ENCODE measurements at regions not wholly inside any gene's neighbourhood (a gene's known extent, or its start where the extent isn't known, plus 50 kb on each side); places are given as distances from the start of the nearest gene placed in this dataset.

DNA sequence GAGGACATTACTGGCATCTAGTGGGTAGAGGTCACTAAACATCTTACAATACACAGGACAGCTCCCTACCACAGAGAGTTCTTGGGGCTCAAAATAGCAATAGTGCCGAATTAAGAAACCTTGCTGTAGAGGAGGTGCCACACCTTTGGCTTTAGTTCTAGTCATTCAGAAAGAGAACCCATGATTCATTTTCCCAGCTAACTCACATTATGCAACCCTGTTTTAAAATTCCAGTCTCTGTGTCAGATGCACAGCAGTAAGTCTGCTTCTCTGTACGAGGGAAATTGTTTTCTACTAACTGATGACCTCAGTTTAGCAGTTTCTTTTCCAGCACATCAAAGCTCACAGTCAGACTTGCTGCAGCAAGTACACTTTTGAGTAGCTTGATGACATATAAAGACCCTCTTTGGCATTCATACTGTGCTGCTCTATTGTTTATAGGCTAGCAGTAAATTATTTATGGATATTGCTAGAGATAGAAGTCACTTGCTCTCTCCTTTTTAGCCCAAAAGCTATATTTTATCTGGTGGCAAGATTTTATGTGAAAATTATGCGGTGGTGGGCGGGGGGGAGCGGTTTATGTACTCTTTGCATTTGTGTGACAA lies 487.8 kb upstream of the MAGEB18 start:
- TF ChIP-seq EZH2 (IDR thresholded peaks at IDR 0.05; ENCODE audit: borderline replicate concordance, insufficient read depth, low read length, poor library complexity, severe bottlenecking) (no peak), CTCF (IDR thresholded peaks at IDR 0.05; ENCODE audit: poor library complexity, severe bottlenecking) (no peak)

Data from neural cell (in vitro differentiated cells).